ENCODE measurements at regions not wholly inside any gene's neighbourhood (a gene's known extent, or its start where the extent isn't known, plus 50 kb on each side); places are given as distances from the start of the nearest gene placed in this dataset.

- Histone ChIP-seq H3K9me1 (replicated peaks; ENCODE audit: control insufficient read depth, extremely low read depth, insufficient read depth, low read length) (no peaks in the 10 kb centered on the region), H3K4me3 (replicated peaks in 1 of 3; ENCODE audit: insufficient read depth in 1 of 3, low read depth in 1 of 3, low read length in 3 of 3) (no peak overlapping the region), H3K4me1 (ENCODE audit: control insufficient read depth, extremely low read depth, insufficient read depth, low read length) (peaks cover 31% of the 10 kb centered on the region), H3K36me3 (ENCODE audit: control insufficient read depth in 2 of 2, extremely low read depth in 1 of 2, insufficient read depth in 2 of 2, low read length in 2 of 2) (no peaks in the 10 kb centered on the region), H3K4me2 (ENCODE audit: insufficient read depth, low read length) (peak overlapping the region; percentile 66), H4K20me1 (replicated peaks; ENCODE audit: control insufficient read depth, extremely low read depth, insufficient read depth, low read length) (no peaks in the 10 kb centered on the region), H3K27me3 (ENCODE audit: control insufficient read depth in 2 of 2, insufficient read depth in 2 of 2, low read length in 2 of 2) (no peaks in the 10 kb centered on the region), H3K9ac (replicated peaks; ENCODE audit: extremely low read depth, insufficient read depth, low read length) (peak overlapping the region; percentile 43), H2AFZ (ENCODE audit: low read depth, low read length) (no peak overlapping the region), H3K27ac (ENCODE audit: insufficient read depth, low read depth, low read length) (peak overlapping the region; percentile 82), H3K9me3 (replicated peaks; ENCODE audit: control insufficient read depth, insufficient read depth, low read length) (no peaks in the 10 kb centered on the region), H3K79me2 (ENCODE audit: control insufficient read depth, insufficient read depth, low read length) (no peaks in the 10 kb centered on the region)
- FAIRE-seq (peak; percentile 94), DNase-seq (ENCODE audit: low read depth, low spot score) (peak; percentile 78)
- dilution Hi-C loops (cut with MboI; ENCODE audit: extremely low pct_ligation_motif_present, low sequenced_read_pairs) (no loop called here), intact Hi-C loops (cut with micrococcal nuclease) (loop anchor here (1.0 to 5.0 kb wide), 5 partner anchors 30 to 241 kb away; partner anchors contain the start of gene RASA1)
- ChIA-PET POLR2A (interaction anchor here (0.6 to 0.7 kb wide), 2 partner anchors 80 to 116 kb away, joined by 4 to 5 read pairs; partner anchors contain the start of gene RASA1), CTCF (interaction anchor here (0.6 to 2.4 kb wide), 15 partner anchors 9 to 249 kb away, joined by 3 to 24 read pairs (median 5); partner anchors contain the start of gene RASA1)
- no TSS peak for BruUV-seq (replicated peaks)
- peak; percentile 86 for TF ChIP-seq JUN (IDR thresholded peaks at IDR 0.05; ENCODE audit: borderline replicate concordance, insufficient read depth, insufficient read length, low read depth)
- TF ChIP-seq MAX (IDR thresholded peaks at IDR 0.05; ENCODE audit: insufficient read depth, insufficient read length), result no peak
- TF ChIP-seq CTCF (IDR thresholded peaks at IDR 0.05; ENCODE audit: extremely low read depth in 1 of 2, insufficient read depth in 1 of 2, low read depth in 1 of 2, low read length in 2 of 2), result no peak
- TF ChIP-seq EZH2 (IDR thresholded peaks at IDR 0.05; ENCODE audit: borderline replicate concordance, low read depth, low read length, severe bottlenecking), result no peak
- peak; percentile 87 for TF ChIP-seq GATA2 (IDR thresholded peaks at IDR 0.05; ENCODE audit: insufficient read depth, insufficient read length, low read depth, low read length)
- peak; percentile 81 for TF ChIP-seq POLR2AphosphoS5 (IDR thresholded peaks at IDR 0.05; ENCODE audit: insufficient read depth, low read depth, low read length)
- peak; percentile 93 for TF ChIP-seq FOS (IDR thresholded peaks at IDR 0.05; ENCODE audit: borderline replicate concordance, insufficient read depth, low read length)
Measured at GRCh38 chr5:87151547-87151946, 116.1 kb upstream of the RASA1 start.
